ENCODE measurements at regions not wholly inside any gene's neighbourhood (a gene's known extent, or its start where the extent isn't known, plus 50 kb on each side); places are given as distances from the start of the nearest gene placed in this dataset.

DNA sequence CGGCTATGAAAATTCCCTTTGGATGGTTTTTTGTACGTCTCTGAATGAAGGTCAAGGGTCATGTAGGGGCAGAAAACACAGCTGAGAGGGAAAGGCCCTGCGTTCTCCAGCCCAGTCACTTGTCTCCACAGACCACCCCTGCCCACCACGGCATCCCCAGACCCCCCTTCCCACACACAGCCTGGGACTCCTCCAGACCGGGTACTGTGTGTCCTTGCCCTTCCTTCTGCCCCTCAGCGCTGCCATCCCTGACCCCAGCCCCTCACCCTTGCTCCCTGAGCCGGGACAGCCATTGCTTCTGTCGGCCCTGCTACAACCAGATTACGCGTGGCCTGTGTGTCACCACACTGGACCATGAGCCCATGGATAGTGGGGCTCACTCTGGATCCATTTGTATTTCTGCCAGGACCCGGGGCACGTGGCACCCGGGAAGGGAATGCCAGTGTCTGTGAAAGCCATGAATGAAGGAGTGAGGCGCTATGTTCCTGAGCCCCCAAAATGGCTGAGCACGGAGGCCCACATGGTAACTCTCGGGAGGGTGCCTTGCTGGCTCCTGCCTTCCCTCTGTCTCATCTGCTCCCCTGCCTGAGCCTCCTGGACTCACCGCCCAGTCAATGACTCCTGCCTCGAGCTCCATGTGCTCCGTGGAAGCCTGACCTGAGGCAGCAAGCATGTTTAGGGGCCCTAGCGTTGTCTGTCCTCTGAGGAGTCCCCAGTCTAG lies 139.1 kb upstream of the FOXF1 start (continued):
- TF ChIP-seq, protein P1, sequence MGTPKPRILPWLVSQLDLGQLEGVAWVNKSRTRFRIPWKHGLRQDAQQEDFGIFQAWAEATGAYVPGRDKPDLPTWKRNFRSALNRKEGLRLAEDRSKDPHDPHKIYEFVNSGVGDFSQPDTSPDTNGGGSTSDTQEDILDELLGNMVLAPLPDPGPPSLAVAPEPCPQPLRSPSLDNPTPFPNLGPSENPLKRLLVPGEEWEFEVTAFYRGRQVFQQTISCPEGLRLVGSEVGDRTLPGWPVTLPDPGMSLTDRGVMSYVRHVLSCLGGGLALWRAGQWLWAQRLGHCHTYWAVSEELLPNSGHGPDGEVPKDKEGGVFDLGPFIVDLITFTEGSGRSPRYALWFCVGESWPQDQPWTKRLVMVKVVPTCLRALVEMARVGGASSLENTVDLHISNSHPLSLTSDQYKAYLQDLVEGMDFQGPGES (IDR thresholded peaks at IDR 0.05) = no peak
- TF ChIP-seq SRF (IDR thresholded peaks at IDR 0.05; ENCODE audit: low read depth in 2 of 2, low read length in 2 of 2) = no peak
- TF ChIP-seq, protein P2, sequence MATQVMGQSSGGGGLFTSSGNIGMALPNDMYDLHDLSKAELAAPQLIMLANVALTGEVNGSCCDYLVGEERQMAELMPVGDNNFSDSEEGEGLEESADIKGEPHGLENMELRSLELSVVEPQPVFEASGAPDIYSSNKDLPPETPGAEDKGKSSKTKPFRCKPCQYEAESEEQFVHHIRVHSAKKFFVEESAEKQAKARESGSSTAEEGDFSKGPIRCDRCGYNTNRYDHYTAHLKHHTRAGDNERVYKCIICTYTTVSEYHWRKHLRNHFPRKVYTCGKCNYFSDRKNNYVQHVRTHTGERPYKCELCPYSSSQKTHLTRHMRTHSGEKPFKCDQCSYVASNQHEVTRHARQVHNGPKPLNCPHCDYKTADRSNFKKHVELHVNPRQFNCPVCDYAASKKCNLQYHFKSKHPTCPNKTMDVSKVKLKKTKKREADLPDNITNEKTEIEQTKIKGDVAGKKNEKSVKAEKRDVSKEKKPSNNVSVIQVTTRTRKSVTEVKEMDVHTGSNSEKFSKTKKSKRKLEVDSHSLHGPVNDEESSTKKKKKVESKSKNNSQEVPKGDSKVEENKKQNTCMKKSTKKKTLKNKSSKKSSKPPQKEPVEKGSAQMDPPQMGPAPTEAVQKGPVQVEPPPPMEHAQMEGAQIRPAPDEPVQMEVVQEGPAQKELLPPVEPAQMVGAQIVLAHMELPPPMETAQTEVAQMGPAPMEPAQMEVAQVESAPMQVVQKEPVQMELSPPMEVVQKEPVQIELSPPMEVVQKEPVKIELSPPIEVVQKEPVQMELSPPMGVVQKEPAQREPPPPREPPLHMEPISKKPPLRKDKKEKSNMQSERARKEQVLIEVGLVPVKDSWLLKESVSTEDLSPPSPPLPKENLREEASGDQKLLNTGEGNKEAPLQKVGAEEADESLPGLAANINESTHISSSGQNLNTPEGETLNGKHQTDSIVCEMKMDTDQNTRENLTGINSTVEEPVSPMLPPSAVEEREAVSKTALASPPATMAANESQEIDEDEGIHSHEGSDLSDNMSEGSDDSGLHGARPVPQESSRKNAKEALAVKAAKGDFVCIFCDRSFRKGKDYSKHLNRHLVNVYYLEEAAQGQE (IDR thresholded peaks at IDR 0.05; ENCODE audit: low read depth, low read length) = no peak
- TF ChIP-seq HDAC2 (IDR thresholded peaks at IDR 0.05) = no peak

DNA sequence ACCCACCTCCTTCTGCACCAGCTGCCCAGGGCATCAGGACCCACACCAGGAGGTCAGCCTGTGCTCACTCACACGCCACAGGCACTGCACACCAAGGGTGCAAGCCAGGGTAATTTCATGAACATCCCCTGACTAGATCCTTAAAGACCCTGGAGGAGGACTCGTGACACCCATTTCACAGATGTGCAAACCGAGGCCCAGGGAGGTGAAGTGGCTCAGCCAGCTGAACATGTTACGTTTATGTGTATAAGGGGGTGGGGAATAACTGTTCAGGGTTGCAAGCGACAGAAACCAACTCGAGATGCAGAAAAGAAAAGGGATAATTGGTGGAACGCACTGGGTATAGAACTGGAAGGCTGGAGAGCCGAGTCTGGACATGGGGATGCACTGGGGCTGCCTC lies 138.1 kb upstream of the FOXF1 start:
- in situ Hi-C loops (cut with MboI) = no loop called here
- no peak for ATAC-seq
- RAD21 ChIA-PET (ENCODE audit: unreplicated experiment) = no interaction called here
- no peak for TF ChIP-seq RAD51 (IDR thresholded peaks at IDR 0.05)
- no peak for TF ChIP-seq SMC3 (IDR thresholded peaks at IDR 0.05; ENCODE audit: borderline replicate concordance, low read length)
- TF ChIP-seq MXI1 (IDR thresholded peaks at IDR 0.05; ENCODE audit: low read depth, low read length) = no peak
- no peak for TF ChIP-seq SREBF2 (IDR thresholded peaks at IDR 0.05; ENCODE audit: low read length)
- TF ChIP-seq POU2F2 (IDR thresholded peaks at IDR 0.05; ENCODE audit: borderline replicate concordance, low read depth, low read length) = no peak
- TF ChIP-seq POLR2A (IDR thresholded peaks at IDR 0.05; ENCODE audit: low read depth, low read length) = no peak
- no peak for TF ChIP-seq HDAC2 (IDR thresholded peaks at IDR 0.05)
- TF ChIP-seq BMI1 (IDR thresholded peaks at IDR 0.05; ENCODE audit: borderline replicate concordance) = no peak
- TF ChIP-seq SRF (IDR thresholded peaks at IDR 0.05; ENCODE audit: low read depth in 2 of 2, low read length in 2 of 2) = no peak
- TF ChIP-seq, protein P3, sequence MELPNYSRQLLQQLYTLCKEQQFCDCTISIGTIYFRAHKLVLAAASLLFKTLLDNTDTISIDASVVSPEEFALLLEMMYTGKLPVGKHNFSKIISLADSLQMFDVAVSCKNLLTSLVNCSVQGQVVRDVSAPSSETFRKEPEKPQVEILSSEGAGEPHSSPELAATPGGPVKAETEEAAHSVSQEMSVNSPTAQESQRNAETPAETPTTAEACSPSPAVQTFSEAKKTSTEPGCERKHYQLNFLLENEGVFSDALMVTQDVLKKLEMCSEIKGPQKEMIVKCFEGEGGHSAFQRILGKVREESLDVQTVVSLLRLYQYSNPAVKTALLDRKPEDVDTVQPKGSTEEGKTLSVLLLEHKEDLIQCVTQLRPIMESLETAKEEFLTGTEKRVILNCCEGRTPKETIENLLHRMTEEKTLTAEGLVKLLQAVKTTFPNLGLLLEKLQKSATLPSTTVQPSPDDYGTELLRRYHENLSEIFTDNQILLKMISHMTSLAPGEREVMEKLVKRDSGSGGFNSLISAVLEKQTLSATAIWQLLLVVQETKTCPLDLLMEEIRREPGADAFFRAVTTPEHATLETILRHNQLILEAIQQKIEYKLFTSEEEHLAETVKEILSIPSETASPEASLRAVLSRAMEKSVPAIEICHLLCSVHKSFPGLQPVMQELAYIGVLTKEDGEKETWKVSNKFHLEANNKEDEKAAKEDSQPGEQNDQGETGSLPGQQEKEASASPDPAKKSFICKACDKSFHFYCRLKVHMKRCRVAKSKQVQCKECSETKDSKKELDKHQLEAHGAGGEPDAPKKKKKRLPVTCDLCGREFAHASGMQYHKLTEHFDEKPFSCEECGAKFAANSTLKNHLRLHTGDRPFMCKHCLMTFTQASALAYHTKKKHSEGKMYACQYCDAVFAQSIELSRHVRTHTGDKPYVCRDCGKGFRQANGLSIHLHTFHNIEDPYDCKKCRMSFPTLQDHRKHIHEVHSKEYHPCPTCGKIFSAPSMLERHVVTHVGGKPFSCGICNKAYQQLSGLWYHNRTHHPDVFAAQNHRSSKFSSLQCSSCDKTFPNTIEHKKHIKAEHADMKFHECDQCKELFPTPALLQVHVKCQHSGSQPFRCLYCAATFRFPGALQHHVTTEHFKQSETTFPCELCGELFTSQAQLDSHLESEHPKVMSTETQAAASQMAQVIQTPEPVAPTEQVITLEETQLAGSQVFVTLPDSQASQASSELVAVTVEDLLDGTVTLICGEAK (IDR thresholded peaks at IDR 0.05; ENCODE audit: borderline replicate concordance) = no peak
- no peak for TF ChIP-seq GATAD2B (conservative IDR thresholded peaks at IDR 0.05; ENCODE audit: low read depth)

More for the DNA sequence above, 138.1 kb upstream of the FOXF1 start:
- intact Hi-C loops (cut with micrococcal nuclease; ENCODE audit: unreplicated experiment) = no loop called here
- Histone ChIP-seq H3K4me1 (ENCODE audit: control insufficient read depth, insufficient read depth, low read length) (no peaks in the 10 kb centered on the region), H4K20me1 (ENCODE audit: control insufficient read depth, insufficient read depth) (no peaks in the 10 kb centered on the region), H3K27me3 (replicated peaks in 1 of 2; ENCODE audit: control insufficient read depth in 2 of 2, insufficient read depth in 2 of 2, low read length in 1 of 2) (peaks cover 0 to 2% of the 10 kb centered on the region in 2 experiments; a peak in 2 of 4 replicates), H3K4me3 (no peak overlapping the region), H3K79me2 (ENCODE audit: control insufficient read depth, insufficient read depth, low read length) (no peaks in the 10 kb centered on the region), H3K36me3 (ENCODE audit: control insufficient read depth in 2 of 2, insufficient read depth in 2 of 2, low read length in 1 of 2) (no peaks in the 10 kb centered on the region), H3K4me2 (ENCODE audit: control insufficient read depth, insufficient read depth) (no peak overlapping the region), H2AFZ (ENCODE audit: control insufficient read depth, low read depth, low read length) (no peak overlapping the region), H3K27ac (ENCODE audit: control insufficient read depth, insufficient read depth) (no peak overlapping the region), H3K9ac (ENCODE audit: control insufficient read depth, insufficient read depth, low read length) (no peak overlapping the region), H3K9me3 (replicated peaks; ENCODE audit: control insufficient read depth, insufficient read depth, low read length) (no peaks in the 10 kb centered on the region)
- ChIA-PET SMC1A (ENCODE audit: uncharacterized antibody, unreplicated experiment) (no interaction called here), CTCF (no interaction called here), POLR2A (no interaction called here)
- 12% methylated on average over 8 of the region's 8 CpGs for WGBS (ENCODE audit: insufficient coverage, insufficient replicate concordance, low lambda C conversion rate, missing lambda C conversion rate)
- no peak for FAIRE-seq
- BruUV-seq (replicated peaks) = no TSS peak
- no peak for DNase-seq (ENCODE audit: low read depth, low spot score)

All from GM12878 (cell line).